HL-60 (cell line): ENCODE measurements at regions not wholly inside any gene's neighbourhood (a gene's known extent, or its start where the extent isn't known, plus 50 kb on each side); places are given as distances from the start of the nearest gene placed in this dataset.

Experiments
- CTCF ChIP-seq: IDR thresholded peaks from one replicate; pipeline ENCODE4 v1.5.1; 2011; ENCODE audit warnings: low read length, control low read depth, inconsistent platforms; ENCODE audit not compliant: insufficient read depth
- GABPA ChIP-seq: IDR thresholded peaks from 2 replicates; pipeline ENCODE4 v1.6.1; 2012; ENCODE audit warnings: low read depth
- POLR2AphosphoS5 ChIP-seq: IDR thresholded peaks from 2 replicates; pipeline ENCODE4 v1.6.1; 2012; ENCODE audit warnings: low read depth
- REST ChIP-seq: IDR thresholded peaks from 2 replicates; pipeline ENCODE4 v1.6.1; 2012; ENCODE audit warnings: low read depth; ENCODE audit not compliant: insufficient replicate concordance
- SPI1 ChIP-seq: IDR thresholded peaks from 2 replicates; pipeline ENCODE4 v1.6.1; 2012; ENCODE audit warnings: low read depth, mild to moderate bottlenecking, borderline replicate concordance

GRCh38 chr3:197398286-197398878 lies 100.0 kb upstream of the DLG1 start:
- TF ChIP-seq CTCF: no peak
- no peak for TF ChIP-seq GABPA
- no peak for TF ChIP-seq REST
- TF ChIP-seq POLR2AphosphoS5: no peak
- no peak for TF ChIP-seq SPI1
